ENCODE measurements at regions not wholly inside any gene's neighbourhood (a gene's known extent, or its start where the extent isn't known, plus 50 kb on each side); places are given as distances from the start of the nearest gene placed in this dataset.
"Not testable (repeated sequence)": the region's sequence is repeated elsewhere in the genome, so short reads cannot be mapped to it uniquely, and the experiment has no call there.

DNA sequence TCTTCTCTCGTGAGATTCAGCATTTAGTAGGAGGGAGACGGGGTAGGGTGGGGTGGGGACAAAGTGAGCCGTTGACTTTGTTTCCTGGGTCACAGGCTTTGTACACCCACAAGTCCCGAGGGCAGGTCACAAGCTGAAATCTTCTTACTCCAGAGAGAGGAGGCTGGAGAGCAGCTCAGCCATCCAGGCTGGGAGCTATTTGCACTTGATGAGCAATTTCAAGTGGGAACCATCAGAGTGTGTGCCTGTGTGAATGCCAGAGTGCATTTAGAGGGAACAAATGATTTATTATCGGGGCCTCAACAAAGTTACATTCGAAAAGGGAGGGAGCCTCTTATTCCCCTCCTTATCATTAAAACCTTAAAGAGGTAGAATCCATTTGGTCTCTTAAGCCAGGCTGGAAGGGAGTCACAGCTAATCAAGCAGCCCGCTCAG is 155.7 kb upstream of the JARID2 start:
- DNase-seq: no peak

DNA sequence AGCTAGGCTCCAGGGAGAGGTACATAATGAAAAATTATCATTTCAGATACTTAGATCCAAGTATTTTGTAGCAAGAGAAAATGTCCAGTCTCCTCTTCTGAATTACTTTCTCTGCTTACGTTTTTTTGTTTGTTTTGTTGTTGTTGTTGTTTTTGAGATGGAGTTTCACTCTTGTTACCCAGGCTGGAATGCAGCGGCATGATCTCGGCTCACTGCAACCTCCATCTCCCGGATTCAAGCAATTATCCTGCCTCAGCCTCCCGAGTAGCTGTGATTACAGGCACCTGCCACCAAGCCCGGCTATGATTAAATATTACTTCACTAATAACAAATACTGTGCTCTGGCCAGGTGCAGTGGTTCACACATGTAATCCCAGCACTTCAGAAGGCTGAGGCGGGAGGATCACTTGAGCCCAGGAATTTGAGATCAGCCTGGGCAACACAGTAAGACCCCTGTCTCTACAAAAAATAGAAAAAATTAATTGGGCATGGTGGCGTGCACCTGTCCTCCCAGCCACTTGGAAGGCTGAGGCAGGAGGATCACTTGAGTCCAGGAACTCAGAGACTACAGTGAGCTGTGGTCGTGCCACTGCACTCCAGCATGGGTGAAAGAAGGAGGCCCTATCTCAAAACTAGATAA is 155.0 kb upstream of the JARID2 start:
- DNase-seq: no peak

DNA sequence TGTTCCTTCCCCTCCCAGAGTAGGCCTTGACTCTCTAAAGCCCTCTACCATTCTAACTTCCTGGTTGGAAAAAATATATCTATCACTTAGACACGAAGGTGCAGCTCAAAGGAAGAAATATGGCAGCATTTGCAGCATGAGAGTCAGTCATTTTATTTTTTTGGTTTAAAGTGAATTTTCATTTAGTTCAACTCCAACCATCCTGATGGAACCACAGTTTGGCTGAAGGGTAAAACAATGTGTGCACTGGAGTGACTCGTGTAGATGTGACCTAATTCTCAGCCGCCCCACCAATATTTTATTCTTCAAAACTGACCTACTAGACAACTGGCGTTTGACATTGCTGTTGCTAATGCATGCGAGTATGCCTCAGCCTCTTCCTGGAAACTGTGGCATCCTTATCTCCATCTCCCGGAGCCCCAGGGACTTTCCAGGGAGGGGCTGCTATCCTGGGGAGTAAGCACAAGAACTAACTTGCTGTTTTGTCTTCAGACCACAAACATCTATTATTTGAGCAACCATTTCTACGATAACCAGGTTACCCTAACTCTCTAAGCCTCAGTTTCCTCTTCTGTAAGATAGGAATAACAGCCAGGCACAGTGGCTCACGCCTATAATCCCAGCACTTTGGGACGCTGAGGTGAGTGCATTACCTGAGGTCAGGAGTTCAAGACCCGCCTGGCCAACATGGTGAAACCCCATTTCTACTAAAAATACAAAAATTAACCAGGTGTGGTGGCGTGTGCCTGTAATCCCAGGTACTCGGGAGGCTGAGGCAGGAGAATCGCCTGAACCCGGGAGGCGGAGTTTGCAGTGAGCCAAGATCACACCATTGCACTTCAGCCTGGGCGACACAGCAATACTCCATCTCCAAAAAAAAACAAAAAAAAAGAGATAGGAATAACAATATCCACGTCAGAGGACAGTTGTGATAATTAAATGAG is 148.7 kb upstream of the JARID2 start:
- no peak for DNase-seq

- no peak for DNase-seq
These were observed 144.7 kb upstream of the JARID2 start for GRCh38 chr6:15101130-15101529.

- no peak for DNase-seq
These were observed 143.6 kb upstream of the JARID2 start for GRCh38 chr6:15102241-15102640.

- no peak for DNase-seq
These were observed 138.8 kb upstream of the JARID2 start for GRCh38 chr6:15106958-15107643.

- no peak for DNase-seq
These were observed 138.1 kb upstream of the JARID2 start for GRCh38 chr6:15107644-15108382.

GRCh38 chr6:15108383-15108715 is 137.5 kb upstream of the JARID2 start:
- DNase-seq: no peak

DNA sequence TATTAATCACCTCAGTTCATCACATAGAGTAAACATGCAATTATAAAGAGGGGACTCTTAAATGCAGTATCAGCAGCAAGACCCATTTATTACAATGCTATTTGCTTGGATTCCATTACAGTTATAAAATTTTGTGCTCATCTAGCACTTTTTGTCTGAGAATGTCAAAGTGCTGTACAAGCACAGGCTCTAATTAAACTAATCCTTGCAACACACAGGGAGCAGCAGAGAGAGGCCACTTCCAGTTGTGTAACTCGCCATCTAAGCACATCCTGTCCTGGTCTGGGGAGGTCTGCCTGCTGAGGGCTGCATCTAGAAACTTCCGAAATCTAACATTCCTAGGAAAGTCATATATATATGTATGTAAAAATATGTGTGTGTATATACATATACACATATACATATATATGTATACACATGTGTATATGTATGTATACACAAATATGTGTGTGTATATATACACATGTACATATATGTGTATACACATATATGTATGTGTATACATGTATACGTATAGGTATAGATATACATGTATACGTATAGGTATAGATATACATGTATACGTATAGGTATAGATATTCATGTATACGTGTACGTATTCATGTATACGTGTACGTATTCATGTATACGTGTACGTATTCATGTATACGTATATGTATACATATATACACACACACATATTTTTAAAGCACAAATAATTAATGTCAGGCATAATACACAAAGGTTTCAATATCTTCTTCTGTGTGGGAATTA is 136.4 kb upstream of the JARID2 start:
- no peak for DNase-seq

GRCh38 chr6:15110726-15111354 is 135.0 kb upstream of the JARID2 start:
- no peak for DNase-seq

- not testable (repeated sequence) for DNase-seq
These were observed 134.3 kb upstream of the JARID2 start for GRCh38 chr6:15111576-15111975.

- no peak for DNase-seq
These were observed 132.3 kb upstream of the JARID2 start for GRCh38 chr6:15113587-15113986.

DNA sequence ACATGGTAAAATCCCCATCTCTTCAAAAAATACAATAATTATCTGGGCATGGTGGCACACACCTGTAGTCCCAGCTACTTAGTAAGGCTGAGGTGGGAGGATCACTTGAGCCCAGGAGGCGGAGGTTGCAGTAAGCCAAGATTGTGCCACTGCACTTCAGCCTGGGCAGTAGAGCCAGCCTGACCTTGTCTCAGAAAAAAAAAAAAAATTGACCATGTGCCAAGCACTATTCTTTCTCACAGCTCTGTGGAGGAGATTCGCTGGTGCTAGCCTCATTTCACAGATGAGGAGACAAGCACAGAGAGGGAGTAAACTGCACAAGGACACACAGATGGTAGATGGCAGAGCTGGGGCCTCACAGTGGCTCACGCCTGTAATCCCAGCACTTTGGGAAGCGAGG is 131.8 kb upstream of the JARID2 start:
- DNase-seq: no peak

DNA sequence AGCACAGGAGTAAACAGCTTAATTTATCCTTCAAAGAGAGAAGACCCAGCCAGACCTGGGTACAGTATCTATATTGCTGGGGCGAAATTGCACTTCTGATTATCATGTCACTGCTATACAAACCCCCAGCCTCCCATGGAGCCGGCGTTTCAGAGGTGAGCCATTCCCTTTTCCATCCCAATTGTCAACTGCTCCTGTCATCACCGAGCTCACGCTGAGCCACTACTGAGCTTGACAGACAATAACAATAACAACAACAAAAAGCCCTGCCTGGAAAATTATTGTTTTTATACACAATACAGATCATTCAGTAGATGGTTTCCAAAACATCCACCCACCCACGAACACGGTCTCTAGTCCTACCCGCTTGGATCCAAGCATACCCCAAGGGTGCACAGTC is 129.0 kb upstream of the JARID2 start:
- DNase-seq: no peak

DNA sequence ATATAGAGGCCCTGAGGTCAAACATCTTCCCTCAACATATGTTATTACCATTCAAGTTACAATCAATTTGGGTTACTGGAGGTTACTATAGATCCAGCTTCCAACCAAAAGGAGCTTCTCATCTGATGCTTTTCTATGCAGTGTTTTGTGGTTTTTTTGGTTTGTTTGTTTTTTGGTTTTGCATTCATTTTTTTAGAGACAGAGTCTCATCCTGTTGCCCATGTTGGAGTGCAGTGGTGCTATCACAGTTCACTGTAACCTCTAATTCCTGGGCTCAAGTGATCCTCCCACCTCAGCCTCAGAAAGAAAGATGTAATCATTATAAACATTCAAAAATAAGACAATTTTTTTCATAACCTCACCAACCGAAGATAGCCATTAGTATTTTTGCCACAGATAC is 124.4 kb upstream of the JARID2 start:
- no peak for DNase-seq

DNA sequence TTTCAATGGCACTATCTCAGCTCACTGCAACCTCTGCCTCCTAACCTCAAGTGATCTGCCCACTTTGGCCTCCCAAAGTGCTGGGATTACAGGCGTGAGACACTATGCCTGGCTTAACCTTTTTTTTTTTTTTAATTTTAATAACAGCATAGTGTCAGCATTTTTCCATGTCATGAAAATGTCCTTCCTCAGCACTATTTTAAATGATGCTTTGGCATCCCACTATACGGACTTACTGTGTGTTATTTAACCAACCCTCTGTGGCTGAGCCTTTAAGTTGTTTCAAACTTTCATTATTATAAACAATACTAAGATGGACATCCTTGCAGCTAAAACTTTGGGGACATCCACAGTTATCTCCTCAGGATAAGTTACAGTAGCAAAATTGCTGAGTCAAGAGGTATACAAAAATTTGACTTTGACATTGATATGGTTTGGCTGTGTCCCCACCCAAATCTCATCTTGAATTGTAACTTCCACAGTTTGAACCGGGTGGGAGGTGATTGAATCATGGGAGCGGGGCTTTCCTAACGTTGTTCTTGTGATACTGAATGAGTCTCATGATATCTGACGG is 123.8 kb upstream of the JARID2 start:
- no peak for DNase-seq

- DNase-seq: no peak
These were observed 116.0 kb upstream of the JARID2 start for GRCh38 chr6:15129887-15130286.

- DNase-seq: no peak
These were observed 114.6 kb upstream of the JARID2 start for GRCh38 chr6:15131234-15131633.

GRCh38 chr6:15131651-15132061 is 114.2 kb upstream of the JARID2 start:
- DNase-seq: no peak

DNA sequence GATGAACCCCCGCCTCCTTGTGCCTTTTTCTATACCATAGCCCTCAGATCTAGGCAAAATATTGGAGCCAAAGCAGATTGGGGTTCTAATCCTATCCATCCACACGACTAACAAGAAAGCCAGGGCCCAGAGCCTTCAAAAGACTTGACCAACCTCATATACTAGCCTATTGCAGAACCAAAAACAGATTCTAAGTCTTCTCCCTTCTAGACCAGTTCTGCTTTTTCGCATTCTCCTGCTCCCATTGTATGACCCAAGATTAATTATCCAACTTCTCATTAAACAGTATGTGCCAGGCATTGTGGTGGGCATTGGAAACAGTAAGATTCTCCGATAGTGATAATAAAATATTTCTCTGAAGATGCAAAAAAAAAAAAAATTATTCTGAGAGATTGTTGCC is 113.7 kb upstream of the JARID2 start:
- no peak for DNase-seq

DNA sequence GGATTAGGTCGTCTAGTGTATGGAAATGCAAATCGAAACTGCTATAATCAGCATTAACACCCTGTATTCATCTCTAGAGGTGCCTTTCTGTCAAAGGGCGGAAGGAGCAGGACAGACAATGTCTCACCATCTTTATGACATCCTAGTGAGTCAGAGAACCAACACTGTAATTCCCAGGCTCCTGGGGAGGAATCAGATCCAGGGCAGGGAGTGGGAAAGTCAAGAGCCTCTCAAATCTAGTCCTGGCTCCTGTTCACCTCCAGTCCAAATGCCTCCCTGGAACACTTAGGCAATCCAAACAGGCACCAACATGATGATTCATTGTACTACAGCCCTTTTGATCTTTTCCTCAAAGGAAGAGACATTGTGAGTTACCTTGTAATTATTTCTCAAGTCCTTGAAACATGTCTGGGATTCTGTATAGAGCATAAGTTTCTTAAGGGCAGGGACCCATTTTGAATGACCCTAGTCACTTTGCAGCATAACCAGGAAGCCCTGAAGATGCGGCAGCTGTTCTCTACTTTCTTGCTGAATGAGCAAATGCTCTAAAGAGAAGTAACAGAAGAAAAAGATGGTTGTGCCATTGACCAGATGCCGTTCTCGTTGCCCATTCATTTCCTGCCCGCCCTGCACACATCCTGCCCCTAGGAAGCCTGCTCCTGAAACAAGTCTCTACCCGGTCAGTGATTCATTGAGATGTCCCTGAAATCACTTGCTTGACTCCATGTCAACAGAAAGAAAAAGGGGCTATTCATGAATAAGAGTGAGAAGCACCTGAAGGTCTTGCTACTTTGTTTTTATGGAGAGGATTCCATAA is 112.8 kb upstream of the JARID2 start:
- DNase-seq: no peak
